RKO (cell line): ENCODE measurements at regions not wholly inside any gene's neighbourhood (a gene's known extent, or its start where the extent isn't known, plus 50 kb on each side); places are given as distances from the start of the nearest gene placed in this dataset.

Experiments used
- DNase-seq: peaks from one replicate; pipeline ENCODE4 v3.0.0-alpha.2; 2016; ENCODE audit warnings: low spot score

DNA sequence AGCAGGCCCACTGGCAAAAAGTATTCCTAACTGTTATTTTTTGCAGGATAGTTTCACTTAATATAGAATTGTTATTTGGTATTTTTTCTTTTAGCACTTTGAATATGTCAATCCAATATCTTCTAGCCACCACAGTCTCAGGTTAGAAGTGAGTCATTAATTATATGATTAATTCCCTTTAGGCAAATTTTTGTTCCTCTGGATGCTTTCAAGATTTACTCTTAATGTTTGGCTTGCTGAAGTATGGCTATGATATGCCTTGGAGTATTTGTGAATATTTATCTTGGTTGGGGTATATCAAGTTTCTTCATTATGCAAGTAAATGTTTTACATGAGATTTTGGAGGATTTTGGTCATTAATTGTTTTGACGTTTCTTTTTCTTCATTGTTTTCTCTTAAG is 152.1 kb upstream of the ALCAM start:
- no peak for DNase-seq

DNA sequence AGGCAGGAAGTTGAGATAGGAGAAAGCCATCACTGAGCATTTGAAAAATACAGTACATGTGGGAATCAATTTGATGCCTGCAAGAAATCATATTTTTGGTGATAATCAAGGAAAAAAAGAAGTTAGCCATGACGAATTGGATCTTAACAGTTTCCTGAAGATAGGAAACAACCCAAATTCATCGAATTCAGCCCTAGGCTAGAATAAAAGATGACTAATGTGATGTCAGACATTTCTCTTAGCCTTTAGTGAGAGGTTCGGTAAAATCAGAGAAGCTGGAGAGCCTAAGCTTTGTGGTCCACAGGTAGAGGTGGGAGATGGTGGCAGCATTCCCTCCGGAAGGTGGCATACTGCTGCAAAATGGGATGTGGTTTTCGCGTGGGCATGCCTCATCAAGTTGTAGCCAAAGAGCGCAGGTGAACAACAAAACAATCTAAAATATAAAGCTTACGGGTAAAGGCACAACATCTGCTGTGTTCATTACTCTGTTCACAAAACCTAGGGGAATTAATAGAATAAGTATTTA is 144.1 kb upstream of the ALCAM start:
- no peak for DNase-seq

DNA sequence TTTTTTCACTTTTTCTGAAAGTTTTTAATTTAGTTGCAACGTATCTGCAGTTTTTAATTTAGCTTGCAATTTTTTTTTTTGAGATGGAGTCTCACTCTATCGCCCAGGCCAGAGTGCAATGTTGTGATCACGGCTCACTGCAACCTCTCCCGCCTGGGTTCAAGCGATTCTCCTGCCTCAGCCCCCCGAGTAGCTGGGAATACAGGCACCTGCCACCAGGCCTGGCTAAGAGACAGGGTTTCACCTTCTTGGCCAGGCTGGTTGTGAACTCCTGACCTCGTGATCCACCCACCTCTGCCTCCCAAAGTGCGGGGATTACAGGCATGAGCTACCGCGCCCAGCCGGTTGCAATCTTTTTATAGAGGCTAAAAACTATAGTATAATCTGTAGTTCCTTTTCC is 142.9 kb upstream of the ALCAM start:
- DNase-seq: no peak

DNA sequence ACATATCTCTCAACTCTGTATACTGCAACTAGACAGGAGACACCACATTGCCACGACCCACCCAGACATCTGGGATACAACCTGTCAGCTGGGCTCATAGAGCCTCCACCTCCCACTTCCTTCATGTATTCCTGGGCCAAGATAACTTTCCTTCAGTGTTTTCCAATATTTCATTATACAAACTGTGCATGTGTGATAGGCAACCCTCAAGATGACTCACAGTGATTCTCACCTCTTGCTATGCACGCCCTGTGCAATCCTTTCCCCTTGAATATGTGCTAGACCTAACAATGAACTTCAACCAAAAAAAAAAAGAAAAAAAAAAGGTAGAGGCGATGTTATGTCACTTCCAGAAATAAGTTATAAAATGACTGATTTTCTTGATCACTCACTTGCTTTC is 138.0 kb upstream of the ALCAM start:
- DNase-seq: no peak

DNA sequence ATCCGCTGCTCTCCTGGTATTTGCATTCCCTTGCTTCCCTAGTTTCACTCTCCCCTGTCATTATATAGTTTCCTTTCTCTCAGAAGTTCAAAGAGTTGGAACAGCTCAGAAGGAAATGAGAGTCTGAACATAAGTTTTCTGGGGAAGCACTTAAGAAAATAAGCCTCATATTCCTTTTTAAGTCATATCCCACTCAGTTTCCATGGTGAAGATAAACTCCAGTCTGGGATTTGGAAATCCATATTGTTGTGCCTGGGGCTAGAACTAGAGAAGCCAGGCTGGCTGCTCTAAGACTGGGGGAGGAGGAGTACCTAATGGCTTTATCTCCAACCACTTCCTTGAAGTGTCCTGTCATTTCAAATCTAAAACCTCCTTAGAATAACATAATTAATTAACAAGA is 134.2 kb upstream of the ALCAM start:
- no peak for DNase-seq

DNA sequence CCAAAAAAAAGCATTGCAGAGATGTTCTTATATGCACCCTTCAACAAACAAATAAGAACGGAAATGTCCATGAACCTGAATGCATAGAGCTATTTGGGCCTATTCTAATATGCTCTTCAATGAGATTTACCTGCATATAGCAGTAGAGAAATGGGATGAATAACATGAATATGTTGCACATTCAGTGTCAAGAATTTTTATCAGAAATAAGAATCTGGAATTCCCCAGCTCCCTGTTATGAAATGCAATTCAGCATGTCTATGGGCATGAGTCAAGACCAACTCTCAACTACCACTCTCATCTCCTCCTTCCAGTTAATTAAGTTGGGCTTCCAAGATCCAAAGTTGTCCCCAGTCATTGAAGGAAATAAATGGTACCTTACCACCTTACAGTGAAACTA is 133.7 kb upstream of the ALCAM start:
- DNase-seq: no peak

DNA sequence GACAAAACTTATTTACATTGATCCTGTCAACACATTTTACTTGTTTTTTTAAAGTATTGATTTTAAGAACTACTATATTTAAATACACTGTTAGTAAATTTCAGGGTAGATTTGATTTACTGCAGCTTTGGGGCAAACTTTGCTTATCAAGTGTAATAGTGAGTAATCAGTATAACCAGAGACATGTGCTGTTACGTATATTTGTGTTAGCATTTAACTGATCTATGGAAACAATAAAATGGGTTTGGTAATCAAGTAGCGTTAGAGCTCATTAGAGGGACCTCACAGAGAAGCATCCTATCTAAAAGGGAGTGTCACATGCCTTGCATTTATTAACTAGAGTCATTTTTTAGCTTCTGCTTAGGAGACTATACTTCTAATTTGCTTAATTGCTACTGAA is 131.5 kb upstream of the ALCAM start:
- no peak for DNase-seq

DNA sequence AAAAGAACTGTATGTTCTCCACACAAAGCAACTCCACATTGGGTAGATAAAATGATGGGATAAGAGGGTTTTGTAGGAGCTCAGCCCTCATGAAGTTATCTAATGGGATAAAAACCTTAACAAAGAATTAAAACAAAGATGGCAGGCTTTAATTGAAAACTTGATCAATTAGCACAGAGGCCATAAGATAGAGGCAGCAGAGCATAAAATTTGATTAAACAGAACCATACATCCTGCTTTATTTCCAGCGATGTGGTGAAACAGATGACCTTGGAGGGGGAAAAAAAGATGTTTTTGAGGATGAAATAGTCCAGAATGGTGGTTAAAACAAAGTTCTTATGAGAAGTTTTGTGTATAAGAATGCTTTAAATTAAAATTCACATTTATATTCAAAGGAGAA is 130.9 kb upstream of the ALCAM start:
- DNase-seq: no peak

DNA sequence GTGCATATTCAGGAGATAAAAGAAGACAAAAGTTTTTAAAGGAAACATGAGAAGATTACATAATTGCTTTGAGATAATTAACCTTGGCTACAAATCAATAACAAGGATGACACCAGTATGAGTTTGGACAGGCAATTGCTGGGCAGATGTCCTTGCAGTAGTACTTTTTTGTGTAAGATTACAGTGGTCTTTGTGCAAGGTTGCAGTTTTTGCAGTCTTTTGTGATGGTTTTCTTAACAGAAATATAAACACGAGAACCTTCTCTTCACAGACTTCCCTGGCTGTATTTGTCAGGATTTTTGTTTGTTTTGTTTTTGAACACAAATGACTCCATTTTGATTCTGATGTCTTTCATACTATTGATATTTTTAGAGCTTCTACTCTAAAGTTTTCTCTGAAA is 128.3 kb upstream of the ALCAM start:
- DNase-seq: no peak

DNA sequence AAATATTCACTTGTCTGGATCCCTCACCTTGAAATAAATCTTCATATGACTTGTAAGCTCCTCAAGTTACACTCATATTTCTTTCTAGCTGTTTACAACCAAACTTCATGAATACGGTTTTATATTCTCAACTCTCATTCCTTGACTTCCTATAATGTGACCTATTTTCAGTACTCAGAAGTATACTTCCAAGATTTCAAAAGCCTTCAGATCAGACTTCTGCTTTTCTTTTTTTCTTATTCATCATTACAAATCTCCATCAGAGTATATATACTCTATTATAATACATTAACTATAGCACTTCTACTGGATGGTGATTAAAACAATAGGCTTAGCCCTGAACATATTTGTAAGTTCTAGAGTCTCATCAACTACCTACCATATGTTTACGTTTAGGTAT is 123.6 kb upstream of the ALCAM start:
- DNase-seq: no peak

DNA sequence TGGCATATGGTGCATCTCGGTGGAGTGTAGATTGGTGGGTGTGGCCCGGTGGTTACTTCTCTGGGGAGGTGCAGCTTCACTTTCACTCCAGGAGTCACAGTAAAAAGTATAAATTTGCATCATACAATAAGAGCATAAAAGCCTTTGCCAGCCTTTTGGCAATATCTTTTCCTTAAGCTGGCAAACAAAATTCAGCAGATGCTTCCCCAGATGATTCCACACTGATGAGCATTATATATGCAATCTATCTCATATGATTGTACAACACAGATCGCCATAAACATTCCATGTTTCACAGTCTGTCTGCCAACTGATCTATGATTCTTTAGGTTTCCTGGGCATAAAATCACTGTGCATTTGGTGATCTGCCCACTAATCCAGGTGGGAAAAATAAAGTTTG is 120.2 kb upstream of the ALCAM start:
- DNase-seq: no peak

DNA sequence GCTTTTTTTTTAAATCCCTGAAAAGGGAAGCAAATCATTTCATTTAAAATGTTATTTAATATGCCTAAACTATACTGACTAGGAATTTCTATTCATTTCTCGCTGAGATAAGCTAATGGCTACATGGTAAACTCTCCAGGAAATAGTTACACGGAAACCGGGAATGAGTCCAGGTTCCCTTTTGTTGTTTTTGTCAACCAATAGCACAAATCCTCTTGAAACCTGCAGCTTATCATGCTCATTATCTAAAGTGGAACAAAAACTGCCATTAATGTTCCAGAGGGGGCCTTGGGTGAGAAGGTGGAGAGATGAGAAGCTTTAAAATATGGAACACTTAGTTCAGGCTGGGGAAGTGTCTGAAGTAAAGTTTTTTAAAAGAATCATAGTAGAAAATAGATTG is 113.5 kb upstream of the ALCAM start:
- no peak for DNase-seq

DNA sequence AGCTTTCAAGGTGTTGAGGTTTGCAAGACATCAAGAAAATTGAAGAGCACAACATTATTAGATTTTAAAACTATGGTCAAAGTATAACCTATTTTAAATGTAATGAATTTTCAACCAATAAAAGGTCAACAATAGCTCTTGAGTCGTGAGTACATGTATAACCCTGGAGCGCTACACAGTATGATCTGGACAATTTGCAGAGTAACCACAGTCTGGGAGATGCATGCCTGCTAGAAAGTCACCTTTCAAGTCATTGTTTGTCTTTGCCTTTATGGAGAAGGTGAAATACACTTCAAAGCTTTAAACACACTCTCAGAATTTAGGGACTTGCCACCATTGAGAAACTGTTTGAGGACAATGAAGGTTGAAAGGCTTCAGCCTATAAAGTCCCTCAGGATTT is 112.6 kb upstream of the ALCAM start:
- no peak for DNase-seq

DNA sequence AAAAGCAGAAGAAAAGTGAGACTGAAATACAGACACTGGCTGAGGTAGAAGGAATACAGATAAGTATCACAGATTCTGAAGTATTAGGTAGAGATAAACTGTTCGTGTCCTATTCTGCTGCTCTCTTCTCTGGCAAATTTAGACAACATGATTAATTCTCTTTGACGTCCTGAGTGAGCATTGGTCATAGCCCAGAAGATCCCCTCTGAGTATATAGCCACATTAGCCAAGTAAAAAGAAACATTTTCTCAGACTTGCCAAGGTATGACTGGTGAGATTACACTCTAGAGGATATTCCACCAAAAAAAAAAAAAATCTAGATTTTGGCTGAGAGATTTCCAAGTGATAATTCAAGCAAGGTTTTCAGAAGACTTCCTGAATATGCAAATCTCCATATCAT is 111.4 kb upstream of the ALCAM start:
- DNase-seq: no peak

DNA sequence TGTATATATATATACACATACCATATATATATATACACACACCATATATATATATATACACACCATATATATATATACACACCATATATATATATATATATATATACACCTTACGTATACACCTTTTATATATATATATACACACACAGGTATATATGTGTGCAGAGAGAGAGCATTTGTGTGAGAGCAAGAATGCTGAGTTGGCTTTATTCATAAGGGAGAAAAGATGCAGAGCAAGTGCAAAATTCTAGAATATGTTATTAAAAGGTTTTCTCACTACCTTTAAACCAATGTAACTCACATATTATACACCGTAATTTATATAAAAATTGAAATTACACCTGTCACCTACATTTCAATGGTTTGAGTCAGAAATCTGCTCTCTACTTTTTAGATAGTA is 107.2 kb upstream of the ALCAM start:
- no peak for DNase-seq

DNA sequence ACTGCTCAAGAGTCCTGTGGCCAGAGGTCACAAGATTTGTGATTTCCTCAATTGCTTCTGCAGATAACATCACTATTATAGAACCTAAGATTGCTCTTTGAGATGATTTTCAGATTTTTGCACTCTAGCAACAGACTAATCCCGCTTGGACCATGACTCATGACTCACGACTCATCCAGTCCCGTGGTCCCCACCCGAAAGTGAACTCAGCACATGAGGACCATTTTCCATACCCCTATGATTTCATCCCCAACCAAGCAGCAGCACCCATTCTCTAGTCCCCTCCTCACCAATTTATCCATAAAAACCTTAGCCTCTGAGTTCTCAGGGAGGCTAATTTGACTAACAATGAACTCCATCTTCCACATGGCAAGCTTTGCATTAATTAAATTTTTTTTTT is 106.3 kb upstream of the ALCAM start:
- peak; percentile 57 for DNase-seq

DNA sequence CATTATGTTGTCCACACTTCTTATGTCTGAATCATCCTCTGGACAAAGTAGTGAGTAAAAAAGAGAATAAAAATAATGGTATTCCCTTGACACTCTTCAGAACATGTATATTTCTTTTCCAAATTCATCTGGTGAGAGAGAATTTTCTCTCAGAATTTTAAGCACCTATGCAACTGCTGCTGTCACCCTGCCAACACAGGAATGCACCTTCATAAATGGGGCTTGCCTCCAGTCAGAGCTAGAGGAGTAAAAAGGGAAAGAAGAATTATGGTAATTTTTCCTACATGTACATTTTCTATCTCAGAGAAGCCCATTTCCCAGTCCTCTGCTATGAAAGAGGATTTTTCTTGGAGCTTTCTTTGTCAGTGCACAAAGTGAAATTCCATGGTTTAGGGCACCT is 92.2 kb upstream of the ALCAM start:
- DNase-seq: no peak

DNA sequence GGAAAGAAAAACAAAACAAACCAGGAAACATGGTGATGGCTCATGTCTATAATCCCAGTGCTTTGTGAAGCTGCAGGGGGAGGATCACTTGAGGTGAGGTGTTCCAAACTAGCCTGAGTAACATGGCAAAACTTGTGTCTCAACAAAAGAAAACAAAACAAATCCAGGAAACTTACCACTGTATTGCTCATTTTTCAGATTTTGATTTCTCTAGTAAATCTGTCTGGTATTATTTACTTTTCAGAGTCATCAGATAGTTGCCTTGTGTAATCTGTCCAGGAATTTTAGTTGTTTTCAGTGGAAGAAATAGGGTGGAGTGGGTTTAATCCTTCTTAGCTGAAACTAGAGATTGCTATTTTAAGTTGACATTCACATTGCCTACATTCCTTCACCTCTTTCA is 91.8 kb upstream of the ALCAM start:
- no peak for DNase-seq

DNA sequence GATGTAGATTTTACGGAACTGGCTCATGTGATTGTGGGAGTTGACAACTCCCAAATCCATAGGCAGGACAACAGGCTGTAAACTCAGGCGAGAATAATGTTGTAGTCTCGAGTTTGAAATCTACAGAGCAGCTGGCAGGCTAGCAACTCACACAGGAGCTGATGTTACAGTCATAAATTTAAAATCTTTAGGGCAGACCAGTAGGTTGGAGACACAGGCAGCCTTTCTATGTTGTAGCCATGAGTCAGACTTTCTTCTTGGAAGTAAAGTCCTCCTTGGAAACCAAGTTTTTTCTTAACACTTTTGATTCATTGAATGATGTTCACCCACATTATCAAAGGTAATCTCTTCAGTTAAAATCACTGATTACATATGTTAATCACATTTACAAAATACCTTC is 89.1 kb upstream of the ALCAM start:
- DNase-seq: no peak

DNA sequence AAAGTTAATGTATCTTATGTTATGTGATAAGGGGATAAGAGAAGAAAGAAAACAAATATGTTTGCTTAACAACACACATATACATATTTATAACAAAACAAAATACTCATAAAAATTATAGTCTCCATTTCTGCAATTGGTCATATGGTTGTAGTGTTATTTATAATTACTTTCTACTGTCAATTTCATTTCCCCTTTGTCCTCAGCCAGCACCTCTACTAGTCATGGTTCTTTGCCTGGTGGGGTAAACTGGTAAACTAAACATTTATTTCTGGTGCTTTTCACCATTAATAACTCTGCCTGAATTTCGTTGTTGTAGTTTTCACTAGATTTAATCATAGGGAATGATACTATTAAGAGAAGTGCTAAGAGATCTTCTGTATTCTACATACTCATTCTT is 88.0 kb upstream of the ALCAM start:
- DNase-seq: no peak

DNA sequence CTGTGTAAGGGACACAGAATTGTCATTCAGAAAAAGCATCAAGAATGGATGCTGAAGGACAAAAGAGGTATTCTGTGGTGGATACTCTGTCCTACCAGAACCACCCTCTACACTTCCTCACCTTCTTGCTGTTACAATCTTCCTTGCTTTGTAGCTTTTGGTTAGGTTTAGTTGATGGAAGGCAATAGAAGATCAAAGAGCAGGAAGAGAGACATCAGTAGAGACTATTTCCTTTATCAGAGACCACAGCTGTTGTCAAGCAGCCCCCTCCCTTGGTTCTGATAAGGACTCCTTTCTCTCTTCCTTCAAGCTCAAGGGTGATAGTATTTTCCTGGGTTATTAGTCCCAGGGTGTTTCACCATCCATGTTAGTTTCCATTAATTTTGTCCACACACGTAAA is 84.7 kb upstream of the ALCAM start:
- no peak for DNase-seq

DNA sequence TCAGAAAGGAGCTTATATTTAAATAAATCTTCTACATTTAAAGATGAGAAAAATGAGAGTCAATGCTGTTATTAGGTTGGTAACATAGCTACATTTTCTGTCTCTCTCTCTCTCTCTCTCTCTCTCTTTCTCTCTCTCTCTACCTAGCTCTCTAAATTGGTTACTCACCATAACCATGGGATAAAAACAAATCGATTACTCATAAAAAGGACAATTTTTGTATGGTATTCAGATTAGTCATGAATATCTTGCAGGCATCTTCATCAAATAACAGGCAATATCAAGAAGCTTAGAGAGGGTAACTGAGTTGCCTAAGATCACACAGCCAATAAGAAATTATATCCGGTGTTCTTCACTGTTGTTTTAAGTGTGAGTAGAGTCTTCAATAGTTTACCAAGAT is 81.8 kb upstream of the ALCAM start:
- no peak for DNase-seq

DNA sequence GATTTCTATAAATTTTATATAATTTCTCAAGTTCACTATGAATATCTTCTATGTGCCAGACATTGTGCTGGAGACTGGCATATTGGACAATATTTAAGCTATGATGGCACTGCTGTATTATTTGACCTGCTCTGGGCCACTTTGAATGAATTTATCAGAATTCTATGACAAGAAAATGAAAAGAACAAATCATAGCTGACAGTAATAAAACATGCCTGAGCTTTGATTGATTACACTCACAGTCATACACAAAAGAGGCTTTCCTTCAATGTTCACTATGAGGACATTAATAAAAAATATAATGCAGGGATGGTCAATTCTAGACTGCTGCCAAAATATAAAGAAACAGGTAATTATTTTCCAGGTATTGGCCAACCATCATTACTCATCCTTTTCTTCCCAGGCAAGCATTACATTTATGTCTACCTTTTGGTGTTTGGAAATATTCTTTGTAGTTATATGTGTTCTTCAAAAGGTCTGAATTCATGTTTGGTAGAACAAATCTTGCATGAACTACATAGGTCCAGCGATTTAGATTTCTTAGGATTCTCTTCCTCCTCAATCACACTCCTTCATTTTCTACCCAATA is 81.0 kb upstream of the ALCAM start:
- DNase-seq: no peak

DNA sequence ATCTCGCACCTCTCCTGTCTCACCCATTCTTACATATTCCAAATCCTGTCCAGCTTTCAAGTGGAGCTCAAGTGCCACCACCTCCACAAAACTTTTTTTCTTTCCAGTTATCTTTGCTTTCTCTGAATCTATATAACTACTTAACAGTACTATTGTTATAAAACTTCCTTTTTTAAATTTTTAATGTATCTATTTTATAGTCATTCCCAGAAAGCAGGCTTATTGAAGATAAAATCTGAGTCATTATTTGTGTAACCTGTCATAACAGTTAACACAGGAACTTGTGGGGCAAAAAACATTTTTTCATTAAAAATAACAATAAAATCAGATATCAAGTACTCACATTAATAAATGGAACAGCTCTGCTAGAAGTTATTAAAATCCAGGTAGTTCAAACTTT is 73.3 kb upstream of the ALCAM start:
- DNase-seq: no peak
